ENCODE measurements at regions not wholly inside any gene's neighbourhood (a gene's known extent, or its start where the extent isn't known, plus 50 kb on each side); places are given as distances from the start of the nearest gene placed in this dataset.

GRCh38 chr10:75335191-75335590 is 66.4 kb downstream of the ZNF503 start:
- no peaks in the 10 kb centered on the region for H3K36me3 ChIP-seq (ENCODE audit: control insufficient read depth, insufficient read depth, low read length)
- H3K9ac ChIP-seq = no peak overlapping the region
- no peaks in the 10 kb centered on the region for H3K4me1 ChIP-seq
- no peak overlapping the region for H3K27ac ChIP-seq
- no peaks in the 10 kb centered on the region for H3K9me3 ChIP-seq (ENCODE audit: control insufficient read depth, low read length)
- TF ChIP-seq CTCF (IDR thresholded peaks at IDR 0.05) = no peak
- H2AFZ ChIP-seq = no peak overlapping the region
- no peak overlapping the region for H3K4me2 ChIP-seq (ENCODE audit: low read length)
- H3K27me3 ChIP-seq (ENCODE audit: control insufficient read depth, insufficient read depth, low read length) = no peaks in the 10 kb centered on the region
- H3K79me2 ChIP-seq = no peaks in the 10 kb centered on the region
- no peak overlapping the region for H3K4me3 ChIP-seq (ENCODE audit: low read depth, low read length)

- Histone ChIP-seq H3K4me2 (ENCODE audit: low read length) (no peak overlapping the region), H3K4me3 (ENCODE audit: low read depth, low read length) (no peak overlapping the region), H2AFZ (no peak overlapping the region), H3K9ac (no peak overlapping the region), H3K27ac (no peak overlapping the region), H3K4me1 (no peaks in the 10 kb centered on the region), H3K36me3 (ENCODE audit: control insufficient read depth, insufficient read depth, low read length) (no peaks in the 10 kb centered on the region), H3K9me3 (ENCODE audit: control insufficient read depth, low read length) (no peaks in the 10 kb centered on the region), H3K27me3 (ENCODE audit: control insufficient read depth, insufficient read depth, low read length) (no peaks in the 10 kb centered on the region), H3K79me2 (no peaks in the 10 kb centered on the region)
- no peak for TF ChIP-seq CTCF (IDR thresholded peaks at IDR 0.05)
Measured at GRCh38 chr10:75334720-75335119, 66.8 kb downstream of the ZNF503 start.

- TF ChIP-seq CTCF (IDR thresholded peaks at IDR 0.05) = no peak
- Histone ChIP-seq H3K27me3 (ENCODE audit: control insufficient read depth, insufficient read depth, low read length) (no peaks in the 10 kb centered on the region), H3K27ac (no peak overlapping the region), H3K36me3 (ENCODE audit: control insufficient read depth, insufficient read depth, low read length) (no peaks in the 10 kb centered on the region), H3K9me3 (ENCODE audit: control insufficient read depth, low read length) (no peaks in the 10 kb centered on the region), H3K9ac (no peak overlapping the region), H2AFZ (no peak overlapping the region), H3K4me1 (no peaks in the 10 kb centered on the region), H3K4me3 (ENCODE audit: low read depth, low read length) (no peak overlapping the region), H3K4me2 (ENCODE audit: low read length) (no peak overlapping the region), H3K79me2 (no peaks in the 10 kb centered on the region)
Measured at GRCh38 chr10:75332081-75332480, 69.5 kb downstream of the ZNF503 start.

- Histone ChIP-seq H2AFZ (no peak overlapping the region), H3K4me2 (ENCODE audit: low read length) (no peak overlapping the region), H3K9me3 (ENCODE audit: control insufficient read depth, low read length) (no peaks in the 10 kb centered on the region), H3K9ac (no peak overlapping the region), H3K27ac (no peak overlapping the region), H3K4me3 (ENCODE audit: low read depth, low read length) (no peak overlapping the region), H3K79me2 (no peaks in the 10 kb centered on the region), H3K4me1 (no peaks in the 10 kb centered on the region), H3K36me3 (ENCODE audit: control insufficient read depth, insufficient read depth, low read length) (no peaks in the 10 kb centered on the region), H3K27me3 (ENCODE audit: control insufficient read depth, insufficient read depth, low read length) (no peaks in the 10 kb centered on the region)
- TF ChIP-seq CTCF (IDR thresholded peaks at IDR 0.05) = no peak
Measured at GRCh38 chr10:75331081-75331480, 70.5 kb downstream of the ZNF503 start.

- Histone ChIP-seq H3K4me3 (ENCODE audit: low read depth, low read length) (no peak overlapping the region), H3K9me3 (ENCODE audit: control insufficient read depth, low read length) (no peaks in the 10 kb centered on the region), H3K27ac (no peak overlapping the region), H3K9ac (no peak overlapping the region), H3K79me2 (no peaks in the 10 kb centered on the region), H3K36me3 (ENCODE audit: control insufficient read depth, insufficient read depth, low read length) (no peaks in the 10 kb centered on the region), H2AFZ (no peak overlapping the region), H3K4me2 (ENCODE audit: low read length) (no peak overlapping the region), H3K4me1 (no peaks in the 10 kb centered on the region), H3K27me3 (ENCODE audit: control insufficient read depth, insufficient read depth, low read length) (no peaks in the 10 kb centered on the region)
- no peak for TF ChIP-seq CTCF (IDR thresholded peaks at IDR 0.05)
Measured at GRCh38 chr10:75329190-75329745, 72.3 kb downstream of the ZNF503 start.

Data from parathyroid adenoma (tissue), 2 donors.